GM12865 (cell line): ENCODE measurements at regions not wholly inside any gene's neighbourhood (a gene's known extent, or its start where the extent isn't known, plus 50 kb on each side); places are given as distances from the start of the nearest gene placed in this dataset.
A peak's percentile ranks its signal among the peaks of the same experiment; 100 is the strongest.

Source experiments
- DNase-seq: peaks from one replicate; pipeline ENCODE4 v3.0.0; 2010; ENCODE audit warnings: low read depth
- H3K4me3 ChIP-seq: 2 replicates; pipeline ENCODE4 v1.5.1; 2011; ENCODE audit warnings: mild to moderate bottlenecking, low read depth, low read length, control low read depth
- TF ChIP-seq, protein P1 (sequence below): IDR thresholded peaks from 2 replicates; pipeline ENCODE4 v1.5.1; 2011; ENCODE audit warnings: low read length, control low read depth, low read depth, inconsistent platforms; ENCODE audit not compliant: insufficient read depth; ENCODE audit errors: missing control alignments

DNA sequence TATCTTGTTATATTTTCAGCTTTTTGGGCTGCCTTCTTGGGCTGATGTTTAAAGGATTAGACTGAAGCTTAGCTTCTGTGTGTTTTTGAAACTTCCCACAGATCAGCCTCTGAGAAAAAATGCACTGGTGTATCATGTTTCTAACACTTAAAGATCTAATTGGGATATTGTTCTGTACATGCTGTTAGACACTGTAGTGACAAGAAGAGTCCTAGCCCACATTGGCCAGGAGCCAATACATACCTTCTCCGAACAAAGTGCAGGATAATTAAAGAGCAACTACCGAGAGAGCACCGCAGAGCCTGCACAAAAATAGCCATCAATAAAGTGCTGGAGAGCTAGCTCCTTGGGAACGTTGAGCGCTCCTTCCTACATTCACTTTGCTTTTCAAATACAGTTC is 289.4 kb upstream of the SP8 start:
- H3K4me3 ChIP-seq = no peak overlapping the region
- TF ChIP-seq, protein P1, sequence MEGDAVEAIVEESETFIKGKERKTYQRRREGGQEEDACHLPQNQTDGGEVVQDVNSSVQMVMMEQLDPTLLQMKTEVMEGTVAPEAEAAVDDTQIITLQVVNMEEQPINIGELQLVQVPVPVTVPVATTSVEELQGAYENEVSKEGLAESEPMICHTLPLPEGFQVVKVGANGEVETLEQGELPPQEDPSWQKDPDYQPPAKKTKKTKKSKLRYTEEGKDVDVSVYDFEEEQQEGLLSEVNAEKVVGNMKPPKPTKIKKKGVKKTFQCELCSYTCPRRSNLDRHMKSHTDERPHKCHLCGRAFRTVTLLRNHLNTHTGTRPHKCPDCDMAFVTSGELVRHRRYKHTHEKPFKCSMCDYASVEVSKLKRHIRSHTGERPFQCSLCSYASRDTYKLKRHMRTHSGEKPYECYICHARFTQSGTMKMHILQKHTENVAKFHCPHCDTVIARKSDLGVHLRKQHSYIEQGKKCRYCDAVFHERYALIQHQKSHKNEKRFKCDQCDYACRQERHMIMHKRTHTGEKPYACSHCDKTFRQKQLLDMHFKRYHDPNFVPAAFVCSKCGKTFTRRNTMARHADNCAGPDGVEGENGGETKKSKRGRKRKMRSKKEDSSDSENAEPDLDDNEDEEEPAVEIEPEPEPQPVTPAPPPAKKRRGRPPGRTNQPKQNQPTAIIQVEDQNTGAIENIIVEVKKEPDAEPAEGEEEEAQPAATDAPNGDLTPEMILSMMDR = no peak
- no peak for DNase-seq

GRCh38 chr7:21076574-21076973 is 289.9 kb upstream of the SP8 start:
- TF ChIP-seq, protein P1 = no peak
- H3K4me3 ChIP-seq = no peak overlapping the region
- DNase-seq = no peak

GRCh38 chr7:21077602-21078001 is 290.9 kb upstream of the SP8 start:
- TF ChIP-seq, protein P1 = no peak
- DNase-seq = no peak
- no peak overlapping the region for H3K4me3 ChIP-seq

- H3K4me3 ChIP-seq = no peak overlapping the region
- no peak for DNase-seq
- TF ChIP-seq, protein P1 = no peak
Observed at GRCh38 chr7:21084286-21084685, 297.6 kb upstream of the SP8 start.

DNA sequence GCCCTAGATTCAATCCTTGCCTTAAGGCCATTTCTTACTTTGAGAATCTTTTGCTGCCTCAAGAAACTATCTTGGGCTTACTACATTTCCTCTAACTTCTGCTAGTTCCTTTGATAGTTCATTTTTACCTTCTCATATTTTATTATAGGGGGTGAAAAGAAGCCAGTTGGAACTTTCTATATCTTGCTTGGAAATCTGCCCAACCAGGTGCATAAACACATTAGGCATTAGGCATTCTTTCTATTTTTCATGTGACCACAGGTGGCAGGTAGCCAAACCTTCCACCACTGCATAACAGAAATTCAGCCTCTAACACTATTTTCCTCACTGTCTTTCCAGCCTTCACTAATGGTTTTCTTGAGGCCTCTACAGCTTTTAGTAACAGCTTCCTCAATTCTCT is 300.0 kb upstream of the SP8 start:
- DNase-seq = no peak

GRCh38 chr7:21089653-21090052 is 303.0 kb upstream of the SP8 start:
- DNase-seq = peak; percentile 8
- TF ChIP-seq, protein P1 = no peak
- no peak overlapping the region for H3K4me3 ChIP-seq

More for the DNA sequence above, 300.0 kb upstream of the SP8 start:
- TF ChIP-seq, protein P1 = no peak
- H3K4me3 ChIP-seq = no peak overlapping the region
